Renal cortex interstitium (tissue), 11 donors: ENCODE measurements at regions not wholly inside any gene's neighbourhood (a gene's known extent, or its start where the extent isn't known, plus 50 kb on each side); places are given as distances from the start of the nearest gene placed in this dataset.
"Not testable (repeated sequence)": the region's sequence is repeated elsewhere in the genome, so short reads cannot be mapped to it uniquely, and the experiment has no call there.

Source experiments
- DNase-seq, 11 donors: peaks; one replicate each; pipeline ENCODE4 v3.0.0-alpha.2; 2013; ENCODE audit warnings: low read depth in 9 of 11, low spot score in 4 of 11; ENCODE audit errors: extremely low read depth in 1 of 11

DNA sequence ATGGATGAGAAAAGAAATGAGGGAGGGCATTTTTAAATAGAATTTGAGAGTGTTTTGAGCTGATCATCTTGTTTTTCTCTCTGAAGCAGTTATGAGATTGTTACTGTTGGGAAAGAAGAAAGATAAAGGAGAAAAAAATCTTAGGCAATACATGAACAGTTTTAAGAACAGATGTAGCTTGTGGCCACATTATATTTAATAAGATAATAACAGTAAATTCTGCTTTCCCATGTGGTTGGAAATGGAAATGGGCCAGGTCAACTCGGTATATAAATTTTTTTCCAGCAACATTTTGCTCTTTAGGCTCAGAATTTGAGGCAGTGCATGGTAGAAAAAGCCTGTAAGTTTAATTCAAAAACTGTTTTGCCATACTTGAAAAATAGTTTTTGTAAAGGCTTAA, 118.7 kb downstream of the POSTN start:
- no peak for DNase-seq

DNA sequence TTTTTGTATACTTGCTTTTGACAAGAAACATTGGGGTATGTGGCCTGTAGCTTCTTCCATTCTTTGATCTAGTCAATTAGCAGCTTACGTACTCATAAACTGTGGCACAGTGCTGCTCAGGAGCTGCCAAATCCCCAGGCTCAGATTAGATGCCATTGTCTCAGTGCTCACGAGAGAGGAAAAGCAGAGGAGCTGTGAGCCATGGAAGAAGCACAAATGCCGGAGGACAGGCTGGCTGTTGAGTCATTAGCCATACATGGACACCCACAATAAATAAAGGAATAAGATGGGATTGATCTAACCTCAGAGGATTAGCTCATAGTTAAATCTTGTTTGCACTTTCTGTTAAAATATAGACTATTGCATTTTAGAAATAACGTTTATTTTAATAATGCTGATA, 121.7 kb downstream of the POSTN start:
- DNase-seq, result no peak

DNA sequence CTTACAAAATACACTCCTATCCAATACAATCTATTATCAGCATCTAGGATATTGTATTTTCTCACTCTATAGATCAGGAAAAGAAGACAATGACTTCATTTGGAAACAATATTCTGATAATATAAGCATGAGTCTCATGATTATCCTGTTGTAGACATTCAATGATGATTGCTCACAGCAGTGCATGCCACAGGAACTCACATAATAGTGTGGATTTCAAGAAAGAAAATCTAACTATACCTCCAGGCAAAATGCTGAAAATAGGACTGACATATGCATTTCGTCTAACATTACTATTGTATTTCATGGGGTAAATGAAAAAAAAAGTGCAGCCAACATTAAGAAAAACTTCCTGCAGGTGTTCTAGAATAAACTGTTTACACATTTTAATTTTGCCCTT, 122.6 kb downstream of the POSTN start:
- DNase-seq, result no peak

DNA sequence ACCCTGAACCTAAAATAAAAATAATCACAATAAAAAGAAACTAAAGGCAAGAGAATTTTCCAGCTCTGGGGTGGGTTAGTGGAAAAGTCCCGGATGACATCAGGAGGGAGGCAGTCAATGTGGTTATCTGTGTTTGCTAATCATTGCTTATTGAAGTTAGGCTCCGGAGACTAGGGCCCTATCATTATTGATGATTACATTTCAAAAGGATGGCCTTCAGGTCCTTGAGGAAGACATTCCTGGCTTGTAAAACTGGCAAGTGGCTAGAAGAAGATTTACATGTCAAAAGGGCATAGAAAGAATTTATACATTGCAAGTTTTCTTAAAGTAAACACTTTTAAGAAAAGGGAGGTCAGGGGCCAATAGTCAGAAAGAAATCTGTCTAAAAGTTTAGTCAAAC, 123.4 kb downstream of the POSTN start:
- DNase-seq, result no peak

DNA sequence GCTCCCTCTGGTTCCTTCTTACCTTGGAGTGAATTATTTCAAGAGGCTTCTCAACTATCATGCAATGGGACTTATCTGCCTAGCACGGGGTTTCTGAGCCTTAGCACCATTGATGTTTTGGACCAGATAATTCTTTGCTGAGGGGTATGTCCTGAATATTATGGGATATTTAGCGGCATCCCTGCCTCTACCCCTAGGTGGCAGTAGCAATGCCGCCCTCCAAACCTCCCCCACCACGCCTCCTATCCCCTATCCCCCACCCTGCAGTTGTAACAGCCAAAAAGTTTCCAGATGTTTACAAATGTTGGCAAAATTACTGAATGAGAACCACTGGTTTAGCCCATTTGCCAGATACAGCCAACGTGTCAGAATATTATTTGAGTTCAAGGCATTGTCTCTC, 125.5 kb downstream of the POSTN start:
- no peak for DNase-seq

DNA sequence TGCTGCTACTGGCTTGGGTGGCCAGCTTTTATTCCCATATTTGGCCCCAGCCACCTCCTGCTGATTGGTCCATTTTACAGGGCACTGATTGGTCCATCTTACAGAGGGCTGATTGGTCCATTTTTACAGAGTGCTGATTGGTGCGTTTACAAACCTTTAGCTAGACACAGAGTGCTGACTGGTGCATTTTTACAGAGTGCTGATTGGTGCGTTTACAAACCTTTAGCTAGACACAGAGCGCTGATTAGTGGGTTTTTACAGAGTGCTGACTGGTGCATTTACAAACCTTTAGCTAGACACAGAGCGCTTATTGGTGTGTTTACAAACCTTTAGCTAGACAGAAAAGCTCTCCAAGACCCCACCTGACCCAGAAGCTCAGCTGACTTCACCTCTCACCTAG, 126.3 kb downstream of the POSTN start:
- DNase-seq, result not testable (repeated sequence)

DNA sequence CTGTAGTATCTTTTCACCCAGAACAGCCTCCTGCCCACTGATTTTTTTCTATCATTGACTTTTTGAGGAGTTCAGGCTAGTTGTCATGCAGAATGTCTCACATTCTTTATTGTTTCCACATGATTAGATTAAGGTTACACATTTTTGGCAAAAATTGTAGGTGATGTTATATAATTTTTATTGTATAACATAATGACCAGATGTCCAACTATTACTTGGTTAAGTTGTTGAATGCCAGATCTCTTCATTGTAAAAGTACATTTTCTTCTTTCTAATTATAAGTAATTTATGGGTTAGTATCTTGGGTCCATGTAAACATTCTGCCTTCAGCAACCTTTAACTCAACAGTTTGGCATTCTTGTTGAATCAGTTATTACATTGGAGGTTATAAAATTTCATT, 138.4 kb downstream of the POSTN start:
- DNase-seq, result no peak

DNA sequence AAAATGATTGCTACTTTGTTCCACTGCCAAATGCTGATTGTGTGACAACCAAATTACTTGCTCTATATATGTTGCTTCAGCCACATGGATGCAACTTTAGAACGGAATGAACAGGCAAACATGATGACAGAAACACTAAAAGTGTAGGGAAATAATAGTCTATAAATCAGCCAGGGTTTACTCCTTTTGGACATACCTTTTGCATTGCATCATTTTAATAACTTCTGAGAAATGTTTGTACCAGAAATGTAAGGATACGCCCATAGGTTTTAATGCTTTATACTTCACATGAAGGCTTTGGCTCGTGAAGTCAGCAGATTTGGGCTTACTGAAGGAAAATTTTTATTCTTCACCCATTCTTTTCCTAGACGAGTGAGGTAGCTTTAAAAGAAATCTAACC, 141.0 kb downstream of the POSTN start:
- DNase-seq, result no peak

DNA sequence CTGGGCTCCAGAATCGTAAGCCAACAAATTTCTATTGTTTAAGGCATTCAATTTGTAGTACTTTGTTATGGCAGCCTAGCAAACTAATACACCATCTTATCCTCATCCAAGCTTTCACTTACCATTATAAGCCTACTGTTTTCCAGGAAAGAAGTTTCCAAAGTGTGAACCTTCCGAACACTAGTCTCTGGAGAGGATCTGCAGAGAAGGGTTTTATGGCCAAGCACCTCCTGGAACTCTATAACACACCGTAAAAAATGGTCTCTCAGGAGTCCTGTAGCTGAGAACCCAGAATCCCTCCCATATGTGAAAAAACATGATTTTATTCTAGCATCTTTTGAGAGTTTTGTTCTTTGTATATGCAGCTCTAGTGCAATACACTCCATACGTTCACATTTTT, 142.1 kb downstream of the POSTN start:
- no peak for DNase-seq

DNA sequence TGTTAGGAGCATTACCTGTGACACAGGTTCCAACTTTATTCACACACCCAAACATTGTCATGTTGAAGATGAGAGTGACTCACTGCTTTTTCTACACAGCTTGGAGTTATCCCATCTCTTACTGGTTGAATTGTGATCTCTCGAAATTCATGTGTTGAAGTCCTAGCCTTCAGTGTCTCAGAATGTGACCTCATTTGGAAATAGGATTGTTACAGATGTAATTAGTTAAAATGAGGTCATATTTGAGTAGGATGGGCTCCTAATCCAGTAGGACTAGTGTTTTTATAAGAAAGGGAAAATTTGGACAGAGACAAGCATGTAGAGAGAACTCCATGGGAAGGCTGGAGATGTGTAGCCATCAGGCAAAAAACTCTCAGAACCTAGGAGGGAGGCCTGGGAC, 142.5 kb downstream of the POSTN start:
- DNase-seq, result no peak

DNA sequence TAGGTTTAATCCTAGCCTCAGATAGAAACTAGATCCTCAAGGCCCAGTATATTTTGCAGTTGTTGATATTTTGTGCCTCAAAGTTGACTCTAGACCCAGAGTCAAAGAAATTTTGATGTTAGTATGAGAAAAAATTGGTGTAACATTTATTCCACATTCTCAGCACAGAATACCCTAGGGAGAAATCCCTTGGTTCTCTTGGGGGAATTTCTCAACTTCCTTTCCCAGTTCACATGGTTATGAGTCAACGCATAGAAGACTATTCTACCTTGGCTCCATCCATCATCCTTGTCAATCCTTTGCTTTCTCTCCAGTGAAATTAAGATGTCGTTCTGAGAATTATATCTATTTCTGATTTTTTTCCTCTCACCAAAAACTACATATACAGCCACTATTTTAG, 145.3 kb downstream of the POSTN start:
- DNase-seq, result no peak

DNA sequence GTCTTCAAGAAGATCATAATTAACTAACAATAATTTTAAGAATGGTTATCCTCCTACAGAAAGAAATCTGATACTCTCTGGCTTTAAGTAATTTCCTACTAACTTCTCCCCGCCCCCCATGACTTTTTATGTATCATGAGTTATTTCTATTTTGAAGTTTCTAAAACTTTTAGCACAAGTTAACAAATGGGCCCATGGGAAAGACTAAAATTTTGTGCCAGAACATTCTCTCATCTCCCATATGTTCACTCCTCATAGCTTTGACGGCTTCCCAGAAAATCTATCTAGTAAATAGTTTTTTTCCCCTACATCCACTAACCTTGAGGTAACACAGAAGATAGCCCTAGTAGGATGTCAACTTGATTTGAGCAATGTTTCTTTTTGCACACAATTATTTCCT, 148.3 kb downstream of the POSTN start:
- DNase-seq, result no peak

DNA sequence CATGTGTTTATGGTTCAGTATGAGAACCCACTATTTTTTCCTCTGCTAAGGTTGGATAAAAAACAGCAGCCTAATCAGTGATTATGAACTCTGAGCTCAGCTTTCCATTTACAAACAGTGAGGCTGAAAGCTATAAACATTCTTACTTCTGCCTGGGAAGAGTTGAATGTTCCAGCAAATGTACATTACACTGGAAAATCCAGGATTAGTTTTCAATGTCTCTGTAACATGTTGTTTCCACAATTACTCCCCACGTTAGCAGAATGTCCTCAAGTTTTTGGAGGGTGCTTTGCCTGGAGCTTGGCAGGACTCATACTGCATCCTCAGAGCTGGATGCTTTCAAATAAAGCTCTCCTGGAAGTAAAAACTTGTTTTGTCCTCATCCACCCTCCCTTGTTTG, 150.4 kb downstream of the POSTN start:
- no peak for DNase-seq

DNA sequence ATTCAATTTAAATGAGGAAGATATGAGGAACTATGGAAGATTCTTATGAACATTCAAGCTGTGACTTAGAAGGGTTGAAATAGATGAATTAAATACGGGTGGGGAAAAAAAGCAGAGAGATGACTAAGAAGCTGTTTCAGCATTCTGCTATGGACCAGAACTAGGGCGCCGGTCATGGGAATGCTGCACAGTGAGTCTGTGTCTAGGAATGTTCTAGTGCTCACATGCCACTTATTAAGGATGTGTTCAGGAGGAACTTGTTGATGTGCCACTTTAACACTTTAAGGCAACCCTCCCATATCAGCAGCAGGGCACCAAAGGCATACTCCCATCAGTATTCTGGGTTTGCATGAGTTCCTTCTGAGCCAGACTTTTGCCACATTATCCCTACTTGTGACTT, 152.1 kb downstream of the POSTN start:
- DNase-seq, result no peak

DNA sequence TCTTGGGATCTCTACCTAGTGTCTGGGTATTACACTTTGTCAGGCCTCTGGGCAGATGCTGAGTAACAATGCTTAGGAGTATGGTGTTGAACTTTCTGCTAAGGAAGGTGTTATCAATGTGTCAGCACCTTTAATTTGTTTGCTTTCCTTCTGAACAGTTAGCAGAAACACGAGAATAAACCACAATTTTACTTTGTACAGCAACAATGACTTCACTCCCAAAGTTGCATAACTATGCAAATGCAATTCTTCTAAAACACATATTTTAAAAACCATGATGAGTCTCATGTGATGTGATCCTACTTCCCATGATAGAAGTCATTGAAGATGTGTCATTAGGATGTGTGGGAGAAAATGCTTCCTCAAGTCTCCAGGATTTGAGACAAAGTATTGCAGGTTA, 155.0 kb downstream of the POSTN start:
- DNase-seq, result no peak

DNA sequence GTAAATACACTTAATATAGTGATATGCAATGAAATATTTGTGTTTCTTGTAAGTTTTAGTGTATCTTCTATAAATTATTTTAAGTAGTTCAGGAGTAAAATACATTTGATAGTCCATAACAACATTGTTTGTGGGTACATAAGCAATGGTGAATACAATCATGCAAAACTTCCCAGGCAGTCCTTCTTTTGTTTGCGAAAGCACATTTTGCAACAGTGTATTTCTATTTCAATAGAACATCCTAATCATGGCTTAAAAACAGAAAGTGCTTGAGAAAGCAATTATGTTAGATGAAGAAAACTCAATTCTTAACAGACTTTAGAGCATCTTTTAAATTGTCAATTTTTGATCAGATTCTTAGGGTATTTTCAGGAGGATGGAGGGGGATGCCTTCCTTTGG, 155.6 kb downstream of the POSTN start:
- DNase-seq, result no peak

DNA sequence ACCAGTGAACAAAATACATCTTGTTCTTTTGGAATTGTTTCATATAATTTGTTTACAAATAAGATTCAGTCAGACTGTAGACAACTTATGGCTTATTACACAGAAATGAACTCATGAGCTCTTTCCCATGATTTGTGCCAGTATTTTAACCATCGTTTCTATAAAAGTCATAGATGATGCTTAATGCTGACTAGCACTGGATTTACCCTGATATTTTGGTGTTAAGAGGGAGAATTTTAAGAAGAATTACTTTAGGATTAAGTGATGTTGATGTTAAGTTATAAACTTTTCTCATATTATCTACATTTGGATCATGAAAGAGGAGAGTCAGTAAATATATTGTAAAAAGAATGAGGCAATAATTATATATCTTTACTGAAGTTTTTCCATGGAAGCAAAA, 162.7 kb downstream of the POSTN start:
- DNase-seq, result no peak

DNA sequence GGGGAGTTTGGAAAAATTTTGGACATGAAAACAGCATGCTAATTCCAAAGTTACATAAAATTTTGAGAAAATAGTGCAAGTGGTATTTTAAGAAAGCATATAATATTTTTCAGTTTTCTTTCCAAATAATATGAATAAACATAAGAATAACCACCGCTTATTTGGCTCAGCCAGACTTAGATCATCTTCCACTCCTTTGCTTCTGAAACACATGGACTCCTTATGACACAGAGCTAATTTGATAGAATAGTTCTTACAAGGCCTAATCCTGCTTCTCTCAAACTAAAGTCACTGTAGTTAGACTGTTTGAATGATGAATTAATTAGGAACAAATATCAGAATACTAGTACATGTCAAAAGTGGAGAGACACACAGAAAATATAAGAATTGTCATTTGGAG, 165.5 kb downstream of the POSTN start:
- no peak for DNase-seq

DNA sequence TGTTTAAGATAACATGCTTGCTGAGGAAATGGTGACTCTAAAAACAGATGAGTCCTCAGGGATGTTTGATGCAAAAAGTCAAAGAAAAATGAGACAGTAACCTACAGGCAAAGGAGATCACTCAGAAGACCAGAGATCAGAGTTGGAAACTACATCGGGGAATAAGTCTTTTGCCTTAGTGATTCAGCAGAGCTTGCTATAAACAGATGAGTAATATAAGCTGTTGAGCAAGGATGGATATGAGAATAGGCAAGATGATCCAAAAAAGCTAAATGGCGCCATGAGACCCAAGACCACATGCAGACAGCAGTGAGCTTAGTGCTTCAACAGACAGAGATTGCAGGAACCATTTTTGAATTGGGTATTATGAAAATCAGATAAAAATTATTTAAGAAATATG, 168.6 kb downstream of the POSTN start:
- DNase-seq, result no peak

DNA sequence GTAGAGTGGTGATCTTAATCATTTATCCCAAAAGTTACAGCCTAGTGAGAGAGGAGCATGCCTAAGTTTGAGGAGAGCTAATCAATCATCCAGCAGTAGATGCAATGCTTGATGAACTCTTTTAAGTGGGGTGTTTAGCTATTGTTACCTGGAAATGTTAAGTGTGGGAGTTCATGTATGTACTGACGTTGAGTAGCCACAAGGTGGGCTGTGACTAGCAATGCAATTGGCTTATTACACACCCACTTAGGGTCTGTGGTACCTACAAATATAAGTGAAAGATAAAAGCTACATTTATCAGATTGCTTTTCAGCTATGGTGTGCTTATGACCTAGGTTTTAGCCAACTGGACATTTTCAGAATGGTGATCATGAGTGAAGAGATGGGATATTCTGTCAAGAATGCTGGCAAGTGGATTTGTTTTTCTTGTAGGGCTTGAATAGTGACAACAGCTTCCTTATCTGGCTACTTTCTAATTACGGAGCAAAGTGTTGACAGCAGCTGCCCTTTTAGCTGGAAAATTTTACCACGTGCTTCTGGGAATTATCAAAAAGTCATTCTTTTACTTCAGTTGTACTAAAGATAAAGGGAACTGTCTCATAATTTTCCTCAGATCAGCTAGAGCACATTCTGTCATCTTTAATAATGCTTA, 170.6 kb downstream of the POSTN start:
- no peak for DNase-seq

DNA sequence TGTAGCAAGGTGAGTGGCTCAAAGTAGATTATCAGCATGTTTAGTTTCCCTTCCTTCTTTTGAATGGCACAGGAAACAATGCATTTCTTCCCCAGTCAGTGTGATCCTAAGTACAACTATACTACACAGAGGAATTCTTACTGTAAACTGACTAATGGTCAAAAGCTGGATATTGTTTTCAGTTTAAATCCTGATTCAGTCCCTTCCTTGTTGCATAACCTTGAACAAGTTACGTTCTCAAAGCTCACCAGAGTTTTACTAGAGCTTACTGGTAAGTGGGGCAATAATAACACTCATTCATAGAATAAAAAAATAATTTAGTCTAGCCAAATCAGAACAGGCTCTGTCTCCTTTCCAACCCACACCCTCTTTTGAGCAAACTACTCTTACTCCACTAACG, 180.1 kb downstream of the POSTN start:
- DNase-seq, result no peak

DNA sequence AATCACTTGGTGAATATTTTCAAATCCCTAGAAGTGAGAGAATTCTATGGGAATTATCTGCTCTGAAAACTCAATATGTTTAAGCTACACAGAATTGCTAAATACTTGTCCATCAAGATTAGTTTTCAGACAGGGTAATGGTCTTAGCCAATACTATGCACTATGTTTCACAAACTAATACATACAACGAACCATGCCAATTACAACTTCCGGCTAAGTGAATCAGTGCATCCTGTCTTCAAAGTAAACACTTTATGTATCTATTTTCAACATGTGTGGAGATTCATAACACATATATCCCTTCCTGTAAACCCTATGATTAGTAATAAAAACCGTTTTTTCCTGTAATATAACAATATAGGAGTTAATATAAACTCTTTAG, 181.5 kb downstream of the POSTN start:
- DNase-seq, result no peak
